ENCODE measurements at regions not wholly inside any gene's neighbourhood (a gene's known extent, or its start where the extent isn't known, plus 50 kb on each side); places are given as distances from the start of the nearest gene placed in this dataset.

GRCh38 chr1:244219802-244220201, 168.7 kb downstream of the ZBTB18 start:
- no peak for DNase-seq

GRCh38 chr1:244220410-244220809, 169.3 kb downstream of the ZBTB18 start:
- DNase-seq = no peak

GRCh38 chr1:244221991-244222390, 170.9 kb downstream of the ZBTB18 start:
- DNase-seq = no peak

GRCh38 chr1:244224487-244225430, 173.7 kb downstream of the ZBTB18 start:
- DNase-seq = peak in 2 of 56 donors; percentile 2 to 9

- DNase-seq = no peak
Measured at GRCh38 chr1:244226435-244226834, 175.4 kb downstream of the ZBTB18 start.

GRCh38 chr1:244230470-244230869, 179.4 kb downstream of the ZBTB18 start:
- DNase-seq = no peak

- no peak for DNase-seq
Measured at GRCh38 chr1:244231193-244231571, 180.1 kb downstream of the ZBTB18 start.

- DNase-seq = peak in 18 of 56 donors; percentile 5 to 44 (median 26)
Measured at GRCh38 chr1:244231572-244232315, 180.7 kb downstream of the ZBTB18 start.

GRCh38 chr1:244234009-244234643, 183.0 kb downstream of the ZBTB18 start:
- DNase-seq = no peak

GRCh38 chr1:244235157-244235556, 184.1 kb downstream of the ZBTB18 start:
- no peak for DNase-seq

GRCh38 chr1:244236101-244236500, 185.0 kb downstream of the ZBTB18 start:
- no peak for DNase-seq

GRCh38 chr1:244236721-244237120, 185.6 kb downstream of the ZBTB18 start:
- no peak for DNase-seq

GRCh38 chr1:244237445-244237844, 186.4 kb downstream of the ZBTB18 start:
- no peak for DNase-seq

- DNase-seq = no peak
Measured at GRCh38 chr1:244239261-244239770, 188.2 kb downstream of the ZBTB18 start.

GRCh38 chr1:244241438-244241837, 190.4 kb downstream of the ZBTB18 start:
- DNase-seq = no peak

GRCh38 chr1:244242446-244242845, 191.4 kb downstream of the ZBTB18 start:
- no peak for DNase-seq

GRCh38 chr1:244246334-244246733, 195.3 kb downstream of the ZBTB18 start:
- no peak for DNase-seq

GRCh38 chr1:244248426-244248825, 197.3 kb downstream of the ZBTB18 start:
- no peak for DNase-seq

GRCh38 chr1:244252211-244252610, 199.5 kb downstream of the ADSS2 start:
- DNase-seq = no peak

- DNase-seq = peak in 6 of 56 donors; percentile 3 to 17 (median 6)
Measured at GRCh38 chr1:244254467-244254866, 197.2 kb downstream of the ADSS2 start.

GRCh38 chr1:244255426-244255965, 196.2 kb downstream of the ADSS2 start:
- no peak for DNase-seq

Measured in nucleus accumbens (tissue), 56 donors.